Activated CD4-positive, alpha-beta T cell treated with anti-CD3 and anti-CD28 coated beads, Interleukin-2, amount 10 ng/mL, durations not matched to agents 24 days and 14 days (primary cell): ENCODE measurements at regions not wholly inside any gene's neighbourhood (a gene's known extent, or its start where the extent isn't known, plus 50 kb on each side); places are given as distances from the start of the nearest gene placed in this dataset.

ENCODE experiments used
- DNase-seq: peaks from one replicate; pipeline ENCODE4 v3.0.0; 2022
- H3K27ac Mint-ChIP-seq: one replicate; pipeline ENCODE4 v1.8.0; 2022; ENCODE audit warnings: mild to moderate bottlenecking, mixed read lengths
- H3K27me3 Mint-ChIP-seq: one replicate; pipeline ENCODE4 v1.8.0; 2022; ENCODE audit warnings: mixed read lengths
- H3K36me3 Mint-ChIP-seq: one replicate; pipeline ENCODE4 v1.8.0; 2022; ENCODE audit warnings: low read depth, mild to moderate bottlenecking, mixed read lengths
- H3K4me1 Mint-ChIP-seq: one replicate; pipeline ENCODE4 v1.8.0; 2021; ENCODE audit warnings: mixed read lengths
- H3K4me3 Mint-ChIP-seq: one replicate; pipeline ENCODE4 v1.8.0; 2022; ENCODE audit warnings: mild to moderate bottlenecking, moderate library complexity, mixed read lengths
- H3K9me3 Mint-ChIP-seq: one replicate; pipeline ENCODE4 v1.8.0; 2021; ENCODE audit warnings: mixed read lengths
- intact Hi-C: fragments of 100-400 bp; cut with micrococcal nuclease; formaldehyde crosslinking; loops from one replicate; pipeline ENCODE4 v1.15.1; 2023

DNA sequence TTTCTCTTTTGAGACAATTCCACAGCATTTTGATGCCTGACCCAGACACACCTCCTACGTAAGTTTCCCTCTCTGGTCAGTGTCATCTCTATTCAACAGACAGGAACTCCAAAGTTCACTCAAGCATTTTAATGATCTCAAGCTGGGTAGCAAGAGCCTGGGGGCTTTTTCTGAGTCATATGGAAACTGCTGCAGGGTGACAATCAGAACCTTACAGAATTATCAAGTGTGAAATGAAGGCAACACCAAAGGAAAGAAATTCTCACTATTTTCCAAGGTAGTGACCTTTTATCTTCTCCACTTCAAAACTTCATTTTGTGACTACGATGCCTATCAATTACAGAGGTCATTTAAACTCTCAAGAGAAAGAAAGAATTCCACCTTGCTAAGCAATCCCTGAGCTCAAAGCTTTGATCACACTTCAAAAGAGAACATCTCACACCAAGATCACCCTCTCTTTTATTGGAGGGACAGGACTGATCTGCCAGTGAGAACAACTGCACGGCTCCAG lies 229.0 kb upstream of the ZC3H12C start:
- no peak for DNase-seq
- H3K27me3 Mint-ChIP-seq = no peaks in the 10 kb centered on the region
- no peaks in the 10 kb centered on the region for H3K9me3 Mint-ChIP-seq
- H3K27ac Mint-ChIP-seq = peak overlapping the region; percentile 18
- intact Hi-C loops = no loop called here
- no peak overlapping the region for H3K4me3 Mint-ChIP-seq
- H3K4me1 Mint-ChIP-seq = peaks cover 7% of the 10 kb centered on the region
- H3K36me3 Mint-ChIP-seq = no peaks in the 10 kb centered on the region

DNA sequence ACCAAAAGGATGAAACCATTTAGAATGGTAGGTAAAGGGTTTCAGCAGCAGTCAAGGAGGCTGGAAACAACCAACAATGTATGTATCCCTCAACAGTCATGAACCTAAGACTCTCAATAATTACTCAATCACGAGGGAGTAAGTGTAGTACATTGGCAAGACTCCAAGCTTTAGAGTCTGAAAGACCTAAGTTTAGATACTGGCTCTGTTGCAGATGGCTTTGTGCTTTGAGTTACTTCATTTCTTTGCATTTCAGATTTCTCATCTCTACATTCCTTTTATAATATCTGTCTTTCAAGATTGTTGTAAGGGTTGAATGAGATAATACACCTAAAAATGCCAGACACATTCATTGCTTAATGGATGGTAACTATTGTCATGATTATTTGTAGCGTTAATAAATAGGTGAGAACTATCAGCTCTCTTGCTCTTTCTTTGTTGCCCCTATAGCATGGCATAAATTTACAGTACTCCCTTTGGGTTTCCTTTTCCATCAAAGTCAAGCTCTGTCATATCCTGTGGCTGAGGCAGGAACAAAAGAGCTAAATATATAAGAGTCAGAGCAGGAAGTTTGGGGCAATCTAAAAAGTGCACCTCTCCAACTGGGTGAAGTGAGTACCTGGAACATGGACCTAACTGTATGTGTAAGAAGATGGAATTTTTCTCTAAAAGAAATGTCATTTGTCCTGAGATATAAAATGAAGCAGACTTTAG lies 228.2 kb upstream of the ZC3H12C start:
- DNase-seq = no peak
- Mint-ChIP-seq H3K4me1 (peaks cover 7% of the 10 kb centered on the region), H3K27me3 (no peaks in the 10 kb centered on the region), H3K36me3 (no peaks in the 10 kb centered on the region), H3K4me3 (no peak overlapping the region), H3K9me3 (no peaks in the 10 kb centered on the region), H3K27ac (no peak overlapping the region)
- intact Hi-C loops = no loop called here

DNA sequence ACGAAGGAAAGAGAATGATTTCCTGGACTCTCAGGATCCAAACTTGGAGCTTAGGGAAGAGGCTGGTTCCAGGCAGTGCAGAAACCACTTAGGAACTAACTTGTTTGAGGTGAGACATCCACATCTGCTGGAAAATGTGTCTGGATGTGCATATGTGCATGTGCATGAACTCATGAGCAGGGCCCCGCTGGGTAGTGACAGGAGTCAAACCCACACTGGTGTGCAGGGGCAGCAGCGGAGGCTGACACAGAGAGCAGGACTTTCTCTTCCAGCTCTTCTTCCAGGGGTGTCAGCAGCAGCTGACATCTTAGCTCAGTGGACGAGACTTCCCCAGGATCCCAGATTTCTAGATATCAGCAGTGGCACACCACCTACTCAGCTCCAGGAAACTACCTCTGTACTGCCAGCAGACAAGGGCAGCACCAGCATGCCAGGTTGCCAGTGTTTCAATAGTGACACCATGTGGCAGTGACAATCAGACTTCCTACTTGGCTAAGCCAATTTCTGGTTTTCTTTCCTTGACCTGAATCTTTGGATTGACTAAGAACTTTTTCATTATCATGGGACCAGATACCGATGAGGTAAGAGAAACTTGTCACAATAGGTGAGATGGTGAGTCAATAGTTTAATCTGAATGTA lies 227.5 kb upstream of the ZC3H12C start:
- no peak overlapping the region for H3K27ac Mint-ChIP-seq
- H3K9me3 Mint-ChIP-seq = no peaks in the 10 kb centered on the region

DNA sequence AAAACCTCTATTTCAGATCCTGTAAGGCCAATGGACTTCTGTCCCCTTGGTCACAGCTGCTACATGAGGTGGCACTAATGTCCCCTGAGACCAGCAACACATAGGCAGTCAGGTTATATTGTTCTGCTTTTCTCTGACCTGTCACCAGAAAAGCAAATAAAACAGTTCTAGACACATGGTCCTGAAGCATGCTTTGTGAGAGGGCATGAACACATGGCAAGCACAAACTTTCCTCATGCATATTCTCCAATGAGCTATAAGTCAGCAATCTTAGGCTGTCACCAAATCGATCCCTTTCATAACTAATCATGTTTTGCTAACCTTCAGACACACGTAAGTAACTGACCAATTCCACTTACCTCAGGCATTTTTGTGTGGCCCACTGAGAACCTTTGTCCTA lies 225.4 kb upstream of the ZC3H12C start:
- intact Hi-C loops = no loop called here
- no peaks in the 10 kb centered on the region for H3K27me3 Mint-ChIP-seq
- no peaks in the 10 kb centered on the region for H3K36me3 Mint-ChIP-seq
- H3K4me3 Mint-ChIP-seq = no peak overlapping the region
- no peaks in the 10 kb centered on the region for H3K9me3 Mint-ChIP-seq
- DNase-seq = no peak
- H3K27ac Mint-ChIP-seq = no peak overlapping the region
- H3K4me1 Mint-ChIP-seq = peaks cover 7% of the 10 kb centered on the region

More for the DNA sequence above, 227.5 kb upstream of the ZC3H12C start:
- Mint-ChIP-seq H3K4me3 (no peak overlapping the region), H3K36me3 (no peaks in the 10 kb centered on the region), H3K27me3 (no peaks in the 10 kb centered on the region), H3K4me1 (peaks cover 7% of the 10 kb centered on the region)
- intact Hi-C loops = no loop called here
- DNase-seq = no peak

DNA sequence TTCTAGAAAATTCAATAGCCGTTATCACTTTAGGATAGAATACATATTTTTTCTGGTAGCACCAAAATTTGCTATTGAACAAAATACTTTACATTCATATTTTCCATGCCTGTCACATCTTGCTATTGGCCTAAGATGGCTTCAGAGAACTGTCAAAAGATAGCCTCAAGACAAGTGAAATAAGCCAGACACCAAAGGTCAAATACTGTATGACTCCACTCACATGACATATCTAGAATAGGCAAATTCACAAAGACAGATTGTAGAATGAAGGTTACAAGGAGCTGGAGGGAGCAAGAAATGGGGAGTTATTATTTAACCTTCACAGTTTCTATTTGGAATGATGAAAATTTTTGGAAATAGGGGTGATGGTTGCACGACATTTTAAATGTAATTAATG lies 223.7 kb upstream of the ZC3H12C start:
- H3K36me3 Mint-ChIP-seq = no peaks in the 10 kb centered on the region
- no peaks in the 10 kb centered on the region for H3K27me3 Mint-ChIP-seq
- no peaks in the 10 kb centered on the region for H3K9me3 Mint-ChIP-seq
- DNase-seq = no peak
- no peak overlapping the region for H3K4me3 Mint-ChIP-seq
- intact Hi-C loops = no loop called here
- no peak overlapping the region for H3K27ac Mint-ChIP-seq
- no peaks in the 10 kb centered on the region for H3K4me1 Mint-ChIP-seq

DNA sequence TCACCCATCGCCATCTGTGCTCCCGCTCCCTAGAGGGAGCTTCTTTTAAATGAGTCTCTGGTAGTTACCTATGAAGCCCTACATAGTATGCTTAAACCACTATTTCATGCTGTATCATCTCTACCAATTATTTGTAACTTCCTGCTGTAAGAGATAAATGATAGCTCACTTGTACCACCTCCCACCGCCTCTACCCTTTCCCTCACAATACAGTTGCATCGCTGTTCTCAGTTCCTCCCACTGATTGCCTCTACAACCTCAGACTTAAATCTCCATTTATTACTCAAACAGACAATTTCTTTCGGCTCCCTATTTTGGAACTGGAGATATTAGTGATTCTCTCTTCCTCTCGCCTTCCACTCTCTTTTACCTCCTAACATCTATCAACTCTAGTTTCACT lies 222.9 kb upstream of the ZC3H12C start:
- no peak overlapping the region for H3K27ac Mint-ChIP-seq

DNA sequence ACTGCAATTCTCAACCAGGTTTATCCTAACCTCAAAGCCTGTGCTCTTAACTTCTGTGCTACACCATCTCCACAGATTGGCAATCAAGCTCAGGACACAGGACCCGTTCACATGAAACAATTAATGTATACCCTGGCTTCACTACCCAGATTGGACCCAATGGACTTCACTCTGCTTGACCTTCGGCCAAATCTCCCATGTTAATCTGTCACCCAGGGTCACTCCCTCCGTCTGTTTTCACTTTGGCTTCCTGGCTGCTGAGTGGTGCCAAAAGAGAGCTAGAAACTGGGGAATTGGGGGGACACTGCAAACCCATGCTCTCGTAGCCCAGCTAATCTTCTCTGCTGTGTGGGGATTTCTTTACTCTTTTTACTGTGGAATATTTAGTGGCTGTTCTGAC lies 216.1 kb upstream of the ZC3H12C start:
- Mint-ChIP-seq H3K9me3 (no peaks in the 10 kb centered on the region), H3K27ac (no peak overlapping the region), H3K4me3 (no peak overlapping the region), H3K27me3 (no peaks in the 10 kb centered on the region), H3K4me1 (no peaks in the 10 kb centered on the region), H3K36me3 (no peaks in the 10 kb centered on the region)
- no peak for DNase-seq
- intact Hi-C loops = no loop called here

More for the DNA sequence above, 222.9 kb upstream of the ZC3H12C start:
- intact Hi-C loops = no loop called here
- Mint-ChIP-seq H3K9me3 (no peaks in the 10 kb centered on the region), H3K36me3 (no peaks in the 10 kb centered on the region), H3K4me1 (no peaks in the 10 kb centered on the region), H3K4me3 (no peak overlapping the region), H3K27me3 (no peaks in the 10 kb centered on the region)
- DNase-seq = no peak

DNA sequence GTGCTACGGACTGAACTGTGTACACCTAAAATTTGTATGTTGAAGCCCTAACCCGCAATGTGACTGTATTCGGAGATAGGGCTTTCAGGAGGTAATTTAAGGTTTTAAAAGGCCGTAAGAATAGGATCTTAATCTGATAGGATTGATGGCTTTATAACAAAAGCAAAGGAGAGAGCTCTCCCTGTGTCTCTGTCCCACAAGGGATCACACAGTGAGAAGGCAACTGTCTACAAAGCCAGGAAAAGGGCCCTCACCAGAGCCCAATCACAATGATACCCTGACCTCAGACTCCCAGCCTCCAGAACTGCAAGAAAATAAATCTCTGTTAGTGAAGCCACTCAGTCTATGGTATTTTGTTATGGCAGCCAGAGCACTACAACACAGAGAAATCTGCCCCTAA lies 208.7 kb upstream of the ZC3H12C start:
- no peaks in the 10 kb centered on the region for H3K9me3 Mint-ChIP-seq

DNA sequence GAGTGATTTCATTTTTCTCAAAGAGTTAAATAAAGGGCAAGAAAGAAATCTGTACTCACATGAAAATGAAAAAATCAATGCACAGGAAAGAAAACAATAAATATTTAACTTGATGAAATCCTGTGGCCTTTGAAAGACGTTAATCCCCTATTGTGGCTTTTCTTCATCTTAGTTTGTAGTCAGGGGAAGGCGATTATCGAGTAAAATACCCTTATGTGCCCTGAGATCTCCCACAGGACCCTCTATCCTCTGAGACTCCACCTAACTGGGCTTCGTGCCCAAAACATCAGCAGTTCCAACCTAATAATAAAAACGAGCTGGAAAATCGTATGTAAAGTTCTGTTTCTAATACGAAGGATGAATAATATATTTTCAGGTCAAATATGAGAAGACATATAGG lies 208.2 kb upstream of the ZC3H12C start:
- Mint-ChIP-seq H3K27me3 (no peaks in the 10 kb centered on the region), H3K4me1 (no peaks in the 10 kb centered on the region), H3K9me3 (no peaks in the 10 kb centered on the region), H3K4me3 (no peak overlapping the region), H3K27ac (no peak overlapping the region), H3K36me3 (no peaks in the 10 kb centered on the region)
- intact Hi-C loops = no loop called here
- no peak for DNase-seq

More for the DNA sequence above, 208.7 kb upstream of the ZC3H12C start:
- H3K4me3 Mint-ChIP-seq = no peak overlapping the region
- H3K27ac Mint-ChIP-seq = no peak overlapping the region
- H3K27me3 Mint-ChIP-seq = no peaks in the 10 kb centered on the region
- H3K36me3 Mint-ChIP-seq = no peaks in the 10 kb centered on the region
- no peaks in the 10 kb centered on the region for H3K4me1 Mint-ChIP-seq
- intact Hi-C loops = no loop called here
- no peak for DNase-seq

DNA sequence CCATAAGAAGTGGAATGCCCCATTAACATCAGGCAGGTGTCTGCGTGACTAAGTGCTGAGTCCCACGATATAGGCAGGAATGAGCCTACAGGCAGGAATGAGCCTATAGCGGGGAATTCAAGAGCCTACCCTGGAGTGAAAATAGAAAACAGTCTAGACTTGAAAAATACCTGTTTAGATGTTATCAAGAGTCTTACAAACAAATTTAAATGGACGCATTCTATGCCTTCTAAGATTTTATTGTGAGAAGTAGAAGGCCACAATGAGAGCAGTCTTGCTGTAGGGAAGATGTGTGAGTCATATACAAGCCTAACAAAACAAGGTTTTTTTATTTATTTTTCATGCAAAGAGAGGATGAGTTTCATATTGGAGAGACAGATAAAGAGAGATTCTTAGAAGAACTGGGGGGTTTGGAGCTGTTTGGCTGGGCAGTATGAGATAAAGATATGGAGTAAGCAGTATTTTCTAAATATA lies 200.8 kb upstream of the ZC3H12C start:
- Mint-ChIP-seq H3K27ac (no peak overlapping the region), H3K4me3 (no peak overlapping the region), H3K36me3 (no peaks in the 10 kb centered on the region), H3K27me3 (peaks cover 2% of the 10 kb centered on the region), H3K4me1 (no peaks in the 10 kb centered on the region), H3K9me3 (no peaks in the 10 kb centered on the region)
- no peak for DNase-seq
- intact Hi-C loops = no loop called here

DNA sequence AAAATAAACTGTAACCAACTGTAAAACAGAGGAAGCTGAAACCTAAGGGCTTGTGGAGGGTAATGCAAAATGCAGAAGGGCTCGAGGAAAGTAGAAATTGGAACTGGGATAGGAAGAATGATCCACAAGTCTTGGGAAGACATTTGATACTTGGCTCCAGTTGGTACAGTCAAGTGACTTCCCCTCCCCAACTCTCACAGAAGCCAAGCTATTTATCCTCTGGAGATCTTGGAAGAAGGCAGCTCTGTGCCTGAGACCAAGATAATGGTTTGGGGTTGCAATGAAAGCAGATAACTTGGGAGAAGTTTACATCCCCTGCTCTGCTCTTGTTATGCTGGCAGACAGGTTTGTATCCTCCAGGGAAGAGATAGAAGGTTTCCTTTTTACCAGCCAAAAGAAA lies 198.9 kb upstream of the ZC3H12C start:
- Mint-ChIP-seq H3K9me3 (no peaks in the 10 kb centered on the region), H3K36me3 (no peaks in the 10 kb centered on the region), H3K4me3 (no peak overlapping the region), H3K4me1 (no peaks in the 10 kb centered on the region), H3K27me3 (peaks cover 2% of the 10 kb centered on the region), H3K27ac (no peak overlapping the region)
- intact Hi-C loops = no loop called here
- no peak for DNase-seq

DNA sequence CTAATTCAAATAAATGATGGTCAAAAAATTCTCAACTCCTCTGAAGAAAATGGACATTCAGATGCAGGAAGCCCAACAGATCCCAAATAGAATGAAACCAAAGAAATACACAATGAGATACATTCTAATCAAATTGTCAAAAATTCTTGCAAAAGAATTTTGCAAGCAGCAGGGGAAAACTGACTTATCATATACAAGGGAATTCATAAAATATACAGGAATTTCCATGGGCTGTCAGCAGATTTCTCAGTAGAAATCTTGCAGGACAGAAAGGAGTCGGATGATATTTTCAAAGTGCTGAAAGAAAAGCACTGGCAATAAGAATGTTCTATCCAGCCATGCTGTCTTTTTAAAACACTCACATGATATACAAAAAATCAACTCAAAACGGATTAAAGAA lies 194.6 kb upstream of the ZC3H12C start:
- H3K27me3 Mint-ChIP-seq = peaks cover 1% of the 10 kb centered on the region
- H3K9me3 Mint-ChIP-seq = no peaks in the 10 kb centered on the region
- no peak overlapping the region for H3K27ac Mint-ChIP-seq
- no peaks in the 10 kb centered on the region for H3K4me1 Mint-ChIP-seq
- H3K4me3 Mint-ChIP-seq = no peak overlapping the region
- DNase-seq = no peak
- H3K36me3 Mint-ChIP-seq = no peaks in the 10 kb centered on the region
- intact Hi-C loops = no loop called here

DNA sequence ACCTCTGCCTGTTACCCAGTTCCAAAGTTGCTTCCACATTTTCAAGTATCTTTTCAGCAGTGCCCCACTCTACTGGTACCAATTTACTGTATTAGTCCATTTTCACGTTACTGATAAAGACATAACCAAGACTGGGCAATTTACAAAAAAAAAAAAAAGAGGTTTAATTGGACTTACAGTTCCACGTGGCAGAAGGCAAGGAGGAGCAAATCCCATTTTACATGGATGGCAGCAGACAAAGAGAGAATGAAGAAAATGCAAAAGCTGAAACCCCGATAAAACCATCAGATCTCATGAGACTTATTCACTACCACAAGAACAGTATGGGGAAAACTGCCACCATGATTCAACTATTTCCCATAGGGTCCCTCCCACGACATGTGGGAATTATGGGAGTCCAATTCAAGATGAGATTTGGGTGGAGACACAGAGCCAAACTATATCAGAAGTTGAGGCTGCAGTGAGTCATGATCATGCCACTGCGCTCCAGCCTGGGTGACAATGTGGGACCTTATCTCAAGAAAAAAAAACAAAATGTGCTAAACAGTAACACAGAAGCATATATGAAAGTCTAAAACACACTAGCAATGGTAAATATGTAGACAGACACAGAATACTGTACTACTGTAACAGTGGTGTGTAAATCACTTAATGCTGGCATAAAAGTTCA lies 190.3 kb upstream of the ZC3H12C start:
- H3K9me3 Mint-ChIP-seq = no peaks in the 10 kb centered on the region
- H3K27ac Mint-ChIP-seq = no peak overlapping the region
- no peaks in the 10 kb centered on the region for H3K36me3 Mint-ChIP-seq
- H3K4me3 Mint-ChIP-seq = no peak overlapping the region
- H3K27me3 Mint-ChIP-seq = peaks cover 4% of the 10 kb centered on the region
- intact Hi-C loops = no loop called here
- H3K4me1 Mint-ChIP-seq = no peaks in the 10 kb centered on the region
- no peak for DNase-seq

DNA sequence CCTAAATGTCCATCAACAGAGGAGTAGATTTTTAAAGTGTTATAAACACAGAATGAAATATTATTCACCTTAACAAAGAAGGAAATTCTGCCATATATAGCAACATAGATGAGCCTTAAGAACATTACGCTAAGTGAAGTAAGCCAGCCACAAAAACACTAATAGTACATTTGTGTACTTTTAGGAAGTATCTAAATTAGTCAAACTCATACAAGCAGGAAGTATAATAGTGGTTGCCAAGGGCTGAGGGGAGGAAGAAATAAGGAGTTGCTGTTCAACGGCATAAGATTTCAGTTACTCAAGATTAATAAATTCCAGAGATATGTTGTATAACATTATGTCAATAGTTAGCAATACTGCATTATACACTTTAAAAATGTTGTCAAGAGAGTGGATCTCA lies 181.7 kb upstream of the ZC3H12C start:
- intact Hi-C loops = no loop called here
- H3K27me3 Mint-ChIP-seq = no peaks in the 10 kb centered on the region
- no peaks in the 10 kb centered on the region for H3K4me1 Mint-ChIP-seq
- H3K4me3 Mint-ChIP-seq = no peak overlapping the region
- H3K27ac Mint-ChIP-seq = no peak overlapping the region
- no peaks in the 10 kb centered on the region for H3K9me3 Mint-ChIP-seq
- DNase-seq = no peak
- no peaks in the 10 kb centered on the region for H3K36me3 Mint-ChIP-seq
